LNCAP (cell line): ENCODE measurements at regions not wholly inside any gene's neighbourhood (a gene's known extent, or its start where the extent isn't known, plus 50 kb on each side); places are given as distances from the start of the nearest gene placed in this dataset.

ENCODE experiments used
- CTCF ChIP-seq: fragments of 450-650 bp; IDR thresholded peaks from 2 replicates; pipeline ENCODE4 v1.5.1; 2017; ENCODE audit warnings: mild to moderate bottlenecking

GRCh38 chr3:35488526-35488925 is 150.8 kb upstream of the ARPP21 start:
- TF ChIP-seq CTCF: no peak

GRCh38 chr3:35492841-35493240 is 146.5 kb upstream of the ARPP21 start:
- TF ChIP-seq CTCF: no peak

- no peak for TF ChIP-seq CTCF
Observed at GRCh38 chr3:35498506-35499210, 140.7 kb upstream of the ARPP21 start.

GRCh38 chr3:35500641-35501350 is 138.5 kb upstream of the ARPP21 start:
- TF ChIP-seq CTCF: no peak

GRCh38 chr3:35502699-35503098 is 136.6 kb upstream of the ARPP21 start:
- no peak for TF ChIP-seq CTCF

GRCh38 chr3:35505181-35505580 is 134.1 kb upstream of the ARPP21 start:
- TF ChIP-seq CTCF: no peak

GRCh38 chr3:35505772-35506171 is 133.6 kb upstream of the ARPP21 start:
- TF ChIP-seq CTCF: no peak
